ENCODE measurements at regions not wholly inside any gene's neighbourhood (a gene's known extent, or its start where the extent isn't known, plus 50 kb on each side); places are given as distances from the start of the nearest gene placed in this dataset.
"Not testable (repeated sequence)": the region's sequence is repeated elsewhere in the genome, so short reads cannot be mapped to it uniquely, and the experiment has no call there.

GRCh38 chr4:141499261-141499853 is 137.0 kb upstream of the IL15 start:
- DNase-seq (ENCODE audit: extremely low read depth in 1 of 11, low read depth in 9 of 11, low spot score in 4 of 11), result no peak

GRCh38 chr4:141501395-141501794 is 135.0 kb upstream of the IL15 start:
- DNase-seq (ENCODE audit: extremely low read depth in 1 of 11, low read depth in 9 of 11, low spot score in 4 of 11), result no peak

GRCh38 chr4:141501931-141502330 is 134.5 kb upstream of the IL15 start:
- no peak for DNase-seq (ENCODE audit: extremely low read depth in 1 of 11, low read depth in 9 of 11, low spot score in 4 of 11)

- no peak for DNase-seq (ENCODE audit: extremely low read depth in 1 of 11, low read depth in 9 of 11, low spot score in 4 of 11)
Observed at GRCh38 chr4:141502755-141503154, 133.6 kb upstream of the IL15 start.

- no peak for DNase-seq (ENCODE audit: extremely low read depth in 1 of 11, low read depth in 9 of 11, low spot score in 4 of 11)
Observed at GRCh38 chr4:141503260-141503659, 133.1 kb upstream of the IL15 start.

- DNase-seq (ENCODE audit: extremely low read depth in 1 of 11, low read depth in 9 of 11, low spot score in 4 of 11), result no peak
Observed at GRCh38 chr4:141511055-141511454, 125.3 kb upstream of the IL15 start.

GRCh38 chr4:141513866-141514265 is 122.5 kb upstream of the IL15 start:
- no peak for DNase-seq (ENCODE audit: extremely low read depth in 1 of 11, low read depth in 9 of 11, low spot score in 4 of 11)

- DNase-seq (ENCODE audit: extremely low read depth in 1 of 11, low read depth in 9 of 11, low spot score in 4 of 11), result no peak
Observed at GRCh38 chr4:141518222-141518621, 118.2 kb upstream of the IL15 start.

GRCh38 chr4:141524116-141524515 is 112.3 kb upstream of the IL15 start:
- DNase-seq (ENCODE audit: extremely low read depth in 1 of 11, low read depth in 9 of 11, low spot score in 4 of 11), result no peak

GRCh38 chr4:141524841-141525240 is 111.5 kb upstream of the IL15 start:
- DNase-seq (ENCODE audit: extremely low read depth in 1 of 11, low read depth in 9 of 11, low spot score in 4 of 11), result no peak

GRCh38 chr4:141530627-141531026 is 105.8 kb upstream of the IL15 start:
- DNase-seq (ENCODE audit: extremely low read depth in 1 of 11, low read depth in 9 of 11, low spot score in 4 of 11), result no peak

GRCh38 chr4:141534985-141535384 is 101.4 kb upstream of the IL15 start:
- DNase-seq (ENCODE audit: extremely low read depth in 1 of 11, low read depth in 9 of 11, low spot score in 4 of 11), result no peak

GRCh38 chr4:141538001-141538400 is 98.4 kb upstream of the IL15 start:
- DNase-seq (ENCODE audit: extremely low read depth in 1 of 11, low read depth in 9 of 11, low spot score in 4 of 11), result no peak

- DNase-seq (ENCODE audit: extremely low read depth in 1 of 11, low read depth in 9 of 11, low spot score in 4 of 11), result no peak
Observed at GRCh38 chr4:141540643-141541042, 95.7 kb upstream of the IL15 start.

GRCh38 chr4:141541851-141542250 is 94.5 kb upstream of the IL15 start:
- no peak for DNase-seq (ENCODE audit: extremely low read depth in 1 of 11, low read depth in 9 of 11, low spot score in 4 of 11)

- DNase-seq (ENCODE audit: extremely low read depth in 1 of 11, low read depth in 9 of 11, low spot score in 4 of 11), result no peak
Observed at GRCh38 chr4:141543176-141543575, 93.2 kb upstream of the IL15 start.

GRCh38 chr4:141543706-141544105 is 92.7 kb upstream of the IL15 start:
- DNase-seq (ENCODE audit: extremely low read depth in 1 of 11, low read depth in 9 of 11, low spot score in 4 of 11), result no peak

- DNase-seq (ENCODE audit: extremely low read depth in 1 of 11, low read depth in 9 of 11, low spot score in 4 of 11), result no peak
Observed at GRCh38 chr4:141548791-141549190, 87.6 kb upstream of the IL15 start.

- no peak for DNase-seq (ENCODE audit: extremely low read depth in 1 of 11, low read depth in 9 of 11, low spot score in 4 of 11)
Observed at GRCh38 chr4:141560056-141560455, 76.3 kb upstream of the IL15 start.

GRCh38 chr4:141562649-141563048 is 73.7 kb upstream of the IL15 start:
- DNase-seq (ENCODE audit: extremely low read depth in 1 of 11, low read depth in 9 of 11, low spot score in 4 of 11), result no peak

GRCh38 chr4:141563723-141564122 is 72.7 kb upstream of the IL15 start:
- no peak for DNase-seq (ENCODE audit: extremely low read depth in 1 of 11, low read depth in 9 of 11, low spot score in 4 of 11)

- not testable (repeated sequence) for DNase-seq (ENCODE audit: extremely low read depth in 1 of 11, low read depth in 9 of 11, low spot score in 4 of 11)
Observed at GRCh38 chr4:141564961-141565360, 71.4 kb upstream of the IL15 start.

Measured in renal cortex interstitium (tissue), 11 donors.